ENCODE measurements at regions not wholly inside any gene's neighbourhood (a gene's known extent, or its start where the extent isn't known, plus 50 kb on each side); places are given as distances from the start of the nearest gene placed in this dataset.

DNA sequence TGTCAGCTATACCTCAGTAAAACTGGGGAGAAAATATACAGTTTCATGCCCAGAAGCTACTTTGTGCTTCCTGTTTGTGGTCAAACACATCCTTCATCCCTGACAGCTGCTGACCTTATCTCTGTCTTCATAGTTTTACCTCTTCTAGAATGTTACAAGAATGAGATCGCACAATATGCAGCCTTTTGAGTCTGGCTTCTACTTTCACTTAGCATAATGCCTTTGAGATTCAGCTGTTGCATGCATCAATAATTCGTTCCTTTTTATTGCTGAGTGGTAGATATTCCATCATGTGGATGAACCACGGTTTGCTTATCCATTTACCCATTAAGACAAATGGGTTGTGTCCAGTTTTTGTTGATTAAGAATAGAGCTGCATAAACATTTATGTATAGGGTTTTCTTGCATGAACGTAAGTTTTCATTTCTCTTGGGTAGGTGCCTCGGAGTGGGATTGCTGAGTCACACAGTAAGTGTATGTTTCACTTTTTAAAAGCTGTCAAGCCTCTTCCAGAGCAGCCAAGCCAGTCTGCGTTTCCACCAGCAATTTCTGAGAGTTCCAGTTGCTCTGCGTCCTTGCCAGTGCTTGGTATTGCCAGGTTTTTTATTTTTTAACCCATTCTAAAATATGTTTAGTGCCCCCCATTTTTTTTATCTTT, 86.6 kb upstream of the PAX1 start:
- TF ChIP-seq MAZ (IDR thresholded peaks at IDR 0.05; ENCODE audit: borderline replicate concordance, low read depth, low read length) (no peak), POLR2A (IDR thresholded peaks at IDR 0.05; ENCODE audit: low read depth, low read length) (no peak), MAFK (IDR thresholded peaks at IDR 0.05; ENCODE audit: low read depth, low read length) (no peak), RAD21 (IDR thresholded peaks at IDR 0.05; ENCODE audit: low read length) (no peak), BHLHE40 (IDR thresholded peaks at IDR 0.05; ENCODE audit: low read depth, low read length) (no peak), FOS (IDR thresholded peaks at IDR 0.05; ENCODE audit: low read depth, low read length) (no peak)
- TF ChIP-seq, protein P1, sequence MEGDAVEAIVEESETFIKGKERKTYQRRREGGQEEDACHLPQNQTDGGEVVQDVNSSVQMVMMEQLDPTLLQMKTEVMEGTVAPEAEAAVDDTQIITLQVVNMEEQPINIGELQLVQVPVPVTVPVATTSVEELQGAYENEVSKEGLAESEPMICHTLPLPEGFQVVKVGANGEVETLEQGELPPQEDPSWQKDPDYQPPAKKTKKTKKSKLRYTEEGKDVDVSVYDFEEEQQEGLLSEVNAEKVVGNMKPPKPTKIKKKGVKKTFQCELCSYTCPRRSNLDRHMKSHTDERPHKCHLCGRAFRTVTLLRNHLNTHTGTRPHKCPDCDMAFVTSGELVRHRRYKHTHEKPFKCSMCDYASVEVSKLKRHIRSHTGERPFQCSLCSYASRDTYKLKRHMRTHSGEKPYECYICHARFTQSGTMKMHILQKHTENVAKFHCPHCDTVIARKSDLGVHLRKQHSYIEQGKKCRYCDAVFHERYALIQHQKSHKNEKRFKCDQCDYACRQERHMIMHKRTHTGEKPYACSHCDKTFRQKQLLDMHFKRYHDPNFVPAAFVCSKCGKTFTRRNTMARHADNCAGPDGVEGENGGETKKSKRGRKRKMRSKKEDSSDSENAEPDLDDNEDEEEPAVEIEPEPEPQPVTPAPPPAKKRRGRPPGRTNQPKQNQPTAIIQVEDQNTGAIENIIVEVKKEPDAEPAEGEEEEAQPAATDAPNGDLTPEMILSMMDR (conservative IDR thresholded peaks at IDR 0.05; ENCODE audit: low read depth, low read length): no peak
- TF ChIP-seq, protein P2, sequence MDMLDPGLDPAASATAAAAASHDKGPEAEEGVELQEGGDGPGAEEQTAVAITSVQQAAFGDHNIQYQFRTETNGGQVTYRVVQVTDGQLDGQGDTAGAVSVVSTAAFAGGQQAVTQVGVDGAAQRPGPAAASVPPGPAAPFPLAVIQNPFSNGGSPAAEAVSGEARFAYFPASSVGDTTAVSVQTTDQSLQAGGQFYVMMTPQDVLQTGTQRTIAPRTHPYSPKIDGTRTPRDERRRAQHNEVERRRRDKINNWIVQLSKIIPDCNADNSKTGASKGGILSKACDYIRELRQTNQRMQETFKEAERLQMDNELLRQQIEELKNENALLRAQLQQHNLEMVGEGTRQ (IDR thresholded peaks at IDR 0.05; ENCODE audit: low read depth, low read length): no peak

Data from IMR-90 (cell line).